ENCODE measurements at regions not wholly inside any gene's neighbourhood (a gene's known extent, or its start where the extent isn't known, plus 50 kb on each side); places are given as distances from the start of the nearest gene placed in this dataset.

DNA sequence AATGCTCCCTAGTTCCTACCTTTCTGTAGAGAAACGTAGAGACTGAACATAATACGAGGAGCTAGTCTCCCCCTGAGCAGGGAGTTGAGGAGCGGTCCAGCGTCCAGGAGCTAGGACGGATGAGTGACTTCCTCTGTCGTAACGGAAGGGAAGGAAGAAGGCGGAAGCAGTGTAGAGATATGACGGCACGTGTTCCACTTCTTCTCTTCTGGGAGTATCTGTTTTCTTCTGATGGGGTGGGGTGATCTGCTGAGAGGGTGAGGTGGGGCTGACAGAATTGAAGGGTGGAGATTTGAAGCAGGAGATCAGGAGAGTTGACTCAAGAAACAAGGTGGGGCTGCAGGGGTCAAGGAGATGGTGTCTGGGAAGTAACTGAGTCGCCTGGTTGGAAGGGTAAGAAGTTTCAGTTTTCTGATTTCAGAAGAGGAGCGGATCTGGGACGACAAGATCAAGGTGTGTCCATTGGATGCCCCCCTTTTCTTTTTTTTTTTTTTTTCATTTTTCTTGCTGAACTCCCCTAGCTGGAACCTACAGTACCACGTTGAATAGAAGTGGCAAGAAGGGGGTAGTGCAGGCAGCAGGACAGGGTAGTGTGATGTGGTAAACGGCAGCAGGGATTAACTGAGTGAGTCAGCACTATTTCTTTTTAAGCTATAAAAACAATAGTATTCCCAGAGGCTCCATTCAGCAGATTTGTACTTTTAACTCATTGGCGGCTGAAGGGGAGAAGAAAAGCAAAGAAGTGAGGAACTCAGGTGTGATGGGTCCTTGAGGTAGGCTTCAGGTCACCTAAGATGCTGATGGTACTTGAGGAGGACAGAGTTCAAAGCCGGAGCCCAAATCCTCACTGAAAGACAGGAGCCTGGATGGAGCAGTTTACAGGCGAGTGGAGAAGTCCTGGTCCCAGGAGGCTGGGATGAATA lies 50.8 kb upstream of the SETD7 start:
- H4K20me1 ChIP-seq (replicated peaks; ENCODE audit: control insufficient read depth, insufficient read depth, low read length) = no peaks in the 10 kb centered on the region
- peaks cover 7 to 12% of the 10 kb centered on the region in 2 experiments; a peak in 4 of 5 replicates for H3K4me1 ChIP-seq (replicated peaks in 1 of 2; ENCODE audit: control insufficient read depth in 2 of 2, insufficient read depth in 2 of 2, low read length in 2 of 2)
- no peaks in the 10 kb centered on the region for H3K79me2 ChIP-seq (ENCODE audit: control insufficient read depth, insufficient read depth, low read length)
- H3K27ac ChIP-seq (ENCODE audit: extremely low read depth, low read depth, low read length) = no peak overlapping the region
- no peaks in the 10 kb centered on the region; a peak in 1 of 5 replicates for H3K27me3 ChIP-seq (ENCODE audit: control insufficient read depth in 2 of 2, insufficient read depth in 2 of 2, low read length in 2 of 2)
- no peak overlapping the region for H3K9ac ChIP-seq (ENCODE audit: insufficient read depth in 1 of 2, low read depth in 2 of 2, low read length in 2 of 2)
- no peaks in the 10 kb centered on the region for H3K36me3 ChIP-seq (ENCODE audit: control insufficient read depth, insufficient read depth, low read length)
- H3K4me3 ChIP-seq = no peak overlapping the region
- ATAC-seq (peak; percentile 75), FAIRE-seq (peak; percentile 73), DNase-seq (ENCODE audit: extremely low read depth in 1 of 4, low spot score in 3 of 4) (peak; percentile 19 to 36 (median 28))
- BruUV-seq (replicated peaks) = no TSS peak
- ChIA-PET CTCF (ENCODE audit: low intra/inter-chr PET ratio) (no interaction called here), POLR2A (no interaction called here)
- in situ Hi-C loops (cut with MboI) (loop anchor here (5.0 kb wide), 1 partner anchor 45 kb away; no protein-coding TSS in a partner anchor), intact Hi-C loops (cut with micrococcal nuclease) (no loop called here)
- H3K9me1 ChIP-seq (ENCODE audit: control insufficient read depth, insufficient read depth, low read length) = no peaks in the 10 kb centered on the region
- peak overlapping the region; percentile 51 for H3K4me2 ChIP-seq (ENCODE audit: insufficient read depth, low read length)
- peak overlapping the region; percentile 91 for H2AFZ ChIP-seq (ENCODE audit: low read depth, low read length)
- WGBS (ENCODE audit: insufficient coverage, low coverage, missing lambda C conversion rate) = 24% methylated on average over 17 of the region's 18 CpGs
- H3K9me3 ChIP-seq (replicated peaks; ENCODE audit: control insufficient read depth, insufficient read depth, low read depth, low read length) = no peaks in the 10 kb centered on the region
- TF ChIP-seq, protein P1, sequence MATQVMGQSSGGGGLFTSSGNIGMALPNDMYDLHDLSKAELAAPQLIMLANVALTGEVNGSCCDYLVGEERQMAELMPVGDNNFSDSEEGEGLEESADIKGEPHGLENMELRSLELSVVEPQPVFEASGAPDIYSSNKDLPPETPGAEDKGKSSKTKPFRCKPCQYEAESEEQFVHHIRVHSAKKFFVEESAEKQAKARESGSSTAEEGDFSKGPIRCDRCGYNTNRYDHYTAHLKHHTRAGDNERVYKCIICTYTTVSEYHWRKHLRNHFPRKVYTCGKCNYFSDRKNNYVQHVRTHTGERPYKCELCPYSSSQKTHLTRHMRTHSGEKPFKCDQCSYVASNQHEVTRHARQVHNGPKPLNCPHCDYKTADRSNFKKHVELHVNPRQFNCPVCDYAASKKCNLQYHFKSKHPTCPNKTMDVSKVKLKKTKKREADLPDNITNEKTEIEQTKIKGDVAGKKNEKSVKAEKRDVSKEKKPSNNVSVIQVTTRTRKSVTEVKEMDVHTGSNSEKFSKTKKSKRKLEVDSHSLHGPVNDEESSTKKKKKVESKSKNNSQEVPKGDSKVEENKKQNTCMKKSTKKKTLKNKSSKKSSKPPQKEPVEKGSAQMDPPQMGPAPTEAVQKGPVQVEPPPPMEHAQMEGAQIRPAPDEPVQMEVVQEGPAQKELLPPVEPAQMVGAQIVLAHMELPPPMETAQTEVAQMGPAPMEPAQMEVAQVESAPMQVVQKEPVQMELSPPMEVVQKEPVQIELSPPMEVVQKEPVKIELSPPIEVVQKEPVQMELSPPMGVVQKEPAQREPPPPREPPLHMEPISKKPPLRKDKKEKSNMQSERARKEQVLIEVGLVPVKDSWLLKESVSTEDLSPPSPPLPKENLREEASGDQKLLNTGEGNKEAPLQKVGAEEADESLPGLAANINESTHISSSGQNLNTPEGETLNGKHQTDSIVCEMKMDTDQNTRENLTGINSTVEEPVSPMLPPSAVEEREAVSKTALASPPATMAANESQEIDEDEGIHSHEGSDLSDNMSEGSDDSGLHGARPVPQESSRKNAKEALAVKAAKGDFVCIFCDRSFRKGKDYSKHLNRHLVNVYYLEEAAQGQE (IDR thresholded peaks at IDR 0.05; ENCODE audit: borderline replicate concordance) = no peak
- TF ChIP-seq, protein P1 (CRISPR knock-in tag; IDR thresholded peaks at IDR 0.05; ENCODE audit: low read depth) = no peak
- TF ChIP-seq GABPA (tag; conservative IDR thresholded peaks at IDR 0.05; ENCODE audit: low read depth) (peak; percentile 67), EZH2 (IDR thresholded peaks at IDR 0.05; ENCODE audit: borderline replicate concordance, low read depth, low read length) (no peak), SP1 (CRISPR knock-in tag; IDR thresholded peaks at IDR 0.05) (no peak)
- TF ChIP-seq, protein P2, sequence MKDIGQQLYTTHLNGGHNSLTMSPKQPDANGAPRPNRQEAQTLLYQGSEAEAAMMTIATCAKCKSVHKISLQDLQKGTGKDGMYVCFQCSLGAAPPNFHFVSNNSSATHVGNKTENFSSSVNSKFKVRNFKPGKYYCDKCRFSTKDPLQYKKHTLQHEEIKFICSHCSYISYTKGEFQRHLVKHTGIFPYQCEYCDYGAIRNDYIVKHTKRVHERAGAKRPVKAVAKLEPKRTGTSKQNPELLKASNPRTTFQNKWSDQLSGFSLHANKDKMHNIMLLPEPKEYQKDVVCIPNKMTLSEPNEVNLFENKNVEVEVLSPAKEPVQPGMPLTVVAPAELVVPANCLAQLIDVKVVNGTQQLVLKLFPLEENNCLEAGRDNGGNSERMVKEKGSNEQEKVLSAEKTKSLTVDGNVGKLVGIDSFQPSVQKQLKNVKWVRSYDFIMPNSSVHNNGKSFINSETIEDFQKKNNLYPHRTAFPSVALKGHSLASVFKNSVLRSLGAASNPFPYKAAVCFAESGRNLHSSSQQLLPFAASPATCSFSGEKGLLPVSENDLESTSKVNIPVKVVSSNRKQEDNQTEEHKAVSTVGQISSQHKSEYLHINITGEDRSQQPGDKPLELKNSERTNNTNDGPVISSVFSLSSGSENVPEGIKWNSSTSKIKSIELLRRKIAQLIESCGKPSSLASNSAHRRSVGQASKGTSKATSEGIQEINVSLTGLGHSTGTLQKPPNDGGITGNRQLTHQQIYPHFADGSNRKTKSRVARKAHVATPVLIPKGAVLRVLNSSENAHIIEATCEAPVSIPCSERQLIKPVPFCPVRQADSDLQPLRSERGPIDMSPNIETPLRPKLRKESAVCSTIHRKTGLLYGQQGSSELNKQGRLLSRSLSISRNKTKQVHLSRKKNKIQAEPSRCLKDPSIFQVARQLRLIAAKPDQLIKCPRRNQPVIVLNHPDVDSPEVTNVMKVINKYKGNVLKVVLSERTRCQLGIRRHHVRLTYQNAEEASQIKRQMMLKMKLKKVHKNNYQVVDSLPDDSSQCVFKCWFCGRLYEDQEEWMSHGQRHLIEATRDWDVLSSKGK (CRISPR knock-in tag; IDR thresholded peaks at IDR 0.05) = no peak
- TF ChIP-seq, protein P3, sequence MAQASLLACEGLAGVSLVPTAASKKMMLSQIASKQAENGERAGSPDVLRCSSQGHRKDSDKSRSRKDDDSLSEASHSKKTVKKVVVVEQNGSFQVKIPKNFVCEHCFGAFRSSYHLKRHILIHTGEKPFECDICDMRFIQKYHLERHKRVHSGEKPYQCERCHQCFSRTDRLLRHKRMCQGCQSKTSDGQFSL (CRISPR knock-in tag; IDR thresholded peaks at IDR 0.05) = no peak
- TF ChIP-seq, protein P3 (tag; IDR thresholded peaks at IDR 0.05) = no peak

Data from K562 (cell line).